ENCODE measurements at regions not wholly inside any gene's neighbourhood (a gene's known extent, or its start where the extent isn't known, plus 50 kb on each side); places are given as distances from the start of the nearest gene placed in this dataset.

DNA sequence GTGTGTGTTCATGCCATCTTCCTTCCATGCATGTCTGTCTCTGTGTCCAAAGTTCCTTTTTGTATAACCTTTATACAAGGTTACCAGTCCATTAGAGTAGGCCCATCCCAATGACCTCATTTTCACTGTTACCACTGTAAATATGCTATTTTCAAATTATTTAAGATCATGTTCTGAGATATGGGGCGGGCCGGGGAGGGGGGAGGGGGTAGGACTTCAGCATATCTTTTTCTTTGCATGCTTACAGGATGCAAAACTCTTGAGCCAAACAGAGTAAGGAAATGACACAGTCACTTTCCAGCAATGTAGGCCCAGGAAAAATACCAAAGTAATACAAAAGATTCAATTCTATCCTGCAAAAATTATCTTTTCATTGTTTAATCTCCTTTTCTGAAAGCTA, 124.1 kb upstream of the HNRNPA3 start:
- DNase-seq = no peak

GRCh38 chr2:177090967-177091366, 121.6 kb upstream of the HNRNPA3 start:
- DNase-seq = no peak

DNA sequence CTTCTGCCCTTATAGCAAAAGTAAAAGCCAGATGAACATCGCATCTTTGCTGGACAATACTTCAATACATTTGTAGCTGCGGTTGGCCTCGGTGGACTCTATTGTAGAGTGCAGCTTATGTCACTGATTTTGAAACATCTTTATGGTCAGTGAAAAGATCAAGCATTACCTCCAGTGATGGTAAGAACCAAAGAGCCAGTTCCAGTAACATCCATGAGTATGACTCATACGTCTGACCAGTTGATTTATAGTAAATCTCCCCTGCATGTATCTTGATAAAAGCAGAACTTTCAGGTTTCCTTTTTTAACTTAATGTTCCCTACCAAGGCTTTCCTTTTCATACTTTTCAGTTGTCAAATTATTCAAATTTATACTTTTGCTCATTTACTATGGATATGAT, 119.2 kb upstream of the HNRNPA3 start:
- DNase-seq = no peak

DNA sequence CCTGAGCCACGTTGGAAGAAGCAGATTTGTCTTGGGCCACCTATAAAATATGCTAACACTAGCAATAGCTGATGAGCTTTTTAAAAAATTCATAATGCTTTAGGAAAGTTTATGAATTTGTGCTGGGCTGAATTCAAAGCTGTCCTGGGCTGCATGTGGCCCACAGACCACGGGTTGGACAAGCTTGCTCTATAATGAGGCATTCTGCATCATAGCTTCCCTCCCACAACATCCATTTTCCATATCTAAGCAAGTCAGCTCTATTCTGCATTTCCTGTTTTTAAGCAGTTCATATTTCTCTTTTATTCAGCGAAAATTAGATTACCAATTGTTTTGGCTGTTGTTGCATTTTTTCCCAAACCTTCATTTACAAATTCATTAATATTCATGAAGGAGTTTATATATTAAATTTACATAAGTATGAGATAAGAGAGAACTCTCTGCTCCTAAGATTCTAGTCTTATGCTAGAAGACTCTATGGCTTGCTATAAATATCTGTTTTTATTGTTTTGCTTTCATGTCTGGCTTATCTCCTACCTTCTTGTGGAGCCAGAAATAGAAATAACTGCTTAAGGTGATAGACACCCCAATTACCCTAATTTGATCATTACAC, 114.5 kb upstream of the HNRNPA3 start:
- DNase-seq = no peak

- DNase-seq = no peak
Observed at GRCh38 chr2:177101930-177102329, 110.7 kb upstream of the HNRNPA3 start.

DNA sequence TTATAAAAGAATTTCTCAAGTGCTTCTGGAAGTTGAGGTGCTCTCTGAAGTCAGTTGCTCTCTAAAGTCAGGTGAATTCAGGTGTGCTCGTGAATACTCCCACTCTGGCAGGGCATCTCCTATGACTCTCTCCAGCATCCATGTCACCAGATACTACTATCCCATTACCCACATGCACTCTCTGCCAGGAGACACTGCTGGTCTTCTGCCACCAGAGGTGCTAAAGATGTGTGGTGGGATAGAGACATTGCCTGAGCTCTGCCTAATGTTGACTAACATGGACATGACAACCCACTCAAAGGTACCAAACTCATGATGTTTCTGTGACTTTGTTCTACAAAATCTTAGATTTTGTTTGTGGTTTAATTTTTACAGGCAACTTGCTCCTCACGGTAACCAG, 106.4 kb upstream of the HNRNPA3 start:
- no peak for DNase-seq

- DNase-seq = no peak
Observed at GRCh38 chr2:177108890-177109289, 103.7 kb upstream of the HNRNPA3 start.

- no peak for DNase-seq
Observed at GRCh38 chr2:177114712-177115111, 97.9 kb upstream of the HNRNPA3 start.

GRCh38 chr2:177117755-177118154, 94.8 kb upstream of the HNRNPA3 start:
- DNase-seq = no peak

GRCh38 chr2:177118636-177119035, 94.0 kb upstream of the HNRNPA3 start:
- no peak for DNase-seq

DNA sequence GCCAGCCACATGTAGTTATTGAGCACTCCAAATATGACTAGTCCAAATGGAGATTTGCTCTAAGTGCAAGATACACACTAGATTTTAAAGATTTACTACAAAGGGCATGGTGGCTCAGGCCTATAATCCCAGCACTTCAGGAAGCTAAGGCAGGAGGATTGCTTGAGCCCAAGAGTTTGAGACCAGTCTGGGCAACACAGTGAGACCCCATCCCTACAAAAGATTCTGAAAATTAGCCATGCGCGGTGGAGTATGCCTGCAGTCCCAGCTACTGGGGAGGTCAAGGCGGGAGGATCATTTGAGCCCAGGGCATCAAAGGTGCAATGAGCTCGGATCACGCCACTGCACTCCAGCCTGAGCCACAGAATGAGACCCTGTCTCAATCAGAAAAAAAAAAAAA, 93.5 kb upstream of the HNRNPA3 start:
- no peak for DNase-seq

- DNase-seq = no peak
Observed at GRCh38 chr2:177123048-177123447, 89.5 kb upstream of the HNRNPA3 start.

DNA sequence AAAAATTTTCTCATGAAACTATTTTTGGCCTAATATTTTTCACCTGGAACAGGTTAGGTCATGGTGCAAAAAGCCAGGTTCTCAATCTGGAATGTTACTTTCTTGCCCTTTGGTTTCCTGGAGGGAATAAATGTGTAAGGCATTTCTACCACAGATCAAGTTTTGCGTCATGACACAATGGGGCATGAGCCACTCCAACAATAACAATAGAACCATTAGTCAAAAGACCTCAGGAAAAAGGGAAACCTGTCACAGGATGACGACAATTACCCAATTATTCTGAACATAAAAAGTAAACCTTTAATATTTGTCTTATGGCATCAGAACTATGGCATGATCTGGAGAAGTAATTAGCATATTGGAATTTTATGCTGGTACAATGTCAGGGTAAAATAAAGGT, 88.2 kb upstream of the HNRNPA3 start:
- DNase-seq = no peak

DNA sequence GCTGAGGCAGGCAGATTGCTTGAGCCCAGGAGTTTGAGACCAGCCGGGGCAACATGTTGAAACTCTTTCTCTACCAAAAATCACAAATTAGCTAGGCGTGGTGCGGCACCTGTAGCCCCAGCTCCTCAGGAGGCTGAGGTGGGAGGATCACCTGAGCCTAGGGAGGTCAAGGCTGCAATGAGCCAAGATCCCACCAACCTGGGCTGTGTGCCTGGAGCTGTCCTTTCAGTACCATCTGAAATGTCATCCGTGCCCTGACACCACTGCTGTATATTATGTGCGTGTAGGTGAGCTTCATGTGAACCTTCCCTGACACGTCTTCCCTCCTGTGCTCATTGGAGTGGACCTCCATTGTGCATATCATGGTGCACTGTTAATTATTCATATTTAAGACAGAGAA, 84.8 kb upstream of the HNRNPA3 start:
- no peak for DNase-seq

GRCh38 chr2:177129610-177130009, 83.0 kb upstream of the HNRNPA3 start:
- DNase-seq = no peak

GRCh38 chr2:177131858-177132257, 80.7 kb upstream of the HNRNPA3 start:
- no peak for DNase-seq

DNA sequence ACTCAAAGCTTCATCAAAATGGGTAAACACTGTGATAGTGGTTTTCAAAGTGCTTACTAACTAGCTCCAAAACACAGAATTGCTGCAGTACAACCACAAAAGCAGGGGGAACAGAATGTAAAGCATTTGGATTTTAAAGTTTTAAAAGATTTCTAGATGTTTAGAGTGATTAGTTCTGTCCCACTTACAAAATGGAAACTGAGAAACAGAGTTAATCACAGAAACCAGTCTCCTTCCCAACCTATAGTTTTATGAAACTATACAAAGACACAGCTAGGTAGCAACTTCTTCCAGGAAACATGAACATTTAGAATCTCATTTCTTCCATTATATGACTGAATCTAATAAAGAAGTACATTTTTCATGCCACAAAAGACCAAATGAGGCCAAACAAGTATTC, 73.8 kb upstream of the HNRNPA3 start:
- DNase-seq = no peak

GRCh38 chr2:177141866-177142265, 70.7 kb upstream of the HNRNPA3 start:
- no peak for DNase-seq

- DNase-seq = no peak
Observed at GRCh38 chr2:177143444-177143843, 69.2 kb upstream of the HNRNPA3 start.

DNA sequence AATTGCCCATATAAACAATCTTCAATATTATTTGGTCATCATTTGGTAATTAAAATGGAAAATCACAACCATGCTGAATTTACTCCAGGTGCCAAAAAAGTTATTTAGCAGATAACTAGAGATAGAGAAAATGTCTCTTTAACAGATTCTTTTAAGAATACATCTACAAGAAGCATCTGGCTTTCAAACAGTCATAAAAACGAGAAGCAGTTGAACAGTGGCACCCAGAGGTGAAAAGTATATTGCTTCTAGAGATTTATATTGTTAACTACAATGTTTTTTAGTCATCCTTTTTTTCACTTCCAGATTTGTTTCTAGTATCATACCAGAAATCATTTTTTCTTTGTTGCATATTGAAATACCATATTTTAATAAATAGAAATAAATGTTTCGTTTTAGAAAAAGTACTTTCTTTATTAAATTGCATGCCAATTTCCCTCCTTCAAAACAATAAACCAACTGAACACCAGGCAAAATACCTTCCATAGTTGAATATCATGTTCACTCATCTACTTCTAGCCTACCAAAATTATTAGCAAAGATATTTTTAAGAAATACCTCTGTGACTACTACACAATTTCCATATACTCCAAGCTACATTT, 65.4 kb upstream of the HNRNPA3 start:
- peak; percentile 40 for DNase-seq

- no peak for DNase-seq
Observed at GRCh38 chr2:177147834-177148445, 64.7 kb upstream of the HNRNPA3 start.

DNA sequence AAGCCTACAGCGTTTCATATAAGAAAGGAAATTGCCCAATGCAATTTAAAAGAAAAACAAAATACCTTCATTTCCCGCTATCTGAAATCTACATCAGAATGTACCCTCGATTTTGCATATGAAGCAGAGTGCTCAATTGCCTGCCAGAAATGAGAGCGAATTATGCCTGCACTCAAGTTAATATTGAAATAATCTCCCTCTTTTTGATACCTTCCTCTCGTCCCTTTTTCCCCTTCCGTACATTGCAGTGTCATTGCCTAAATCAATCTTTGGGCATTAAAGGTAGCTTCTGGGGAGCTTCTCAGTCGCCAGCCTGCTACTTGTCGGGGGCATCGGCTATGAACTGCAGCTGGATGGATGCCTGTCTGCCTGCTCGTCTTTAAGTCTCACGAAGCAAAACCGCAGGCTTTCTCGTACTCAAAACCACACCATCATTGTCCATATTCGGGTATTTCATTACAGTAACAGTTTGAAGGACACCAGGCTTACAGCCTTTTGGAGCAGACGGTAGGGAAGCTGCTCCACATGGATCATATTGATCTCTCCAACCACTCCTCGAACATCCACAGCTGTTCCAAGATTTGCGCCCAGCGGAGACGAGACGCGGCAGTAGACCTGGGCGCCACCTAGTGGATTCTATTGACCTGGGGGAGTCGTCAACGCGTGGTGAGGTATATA, 64.0 kb upstream of the HNRNPA3 start:
- peak; percentile 72 for DNase-seq

- no peak for DNase-seq
Observed at GRCh38 chr2:177149155-177149503, 63.5 kb upstream of the HNRNPA3 start.

DNA sequence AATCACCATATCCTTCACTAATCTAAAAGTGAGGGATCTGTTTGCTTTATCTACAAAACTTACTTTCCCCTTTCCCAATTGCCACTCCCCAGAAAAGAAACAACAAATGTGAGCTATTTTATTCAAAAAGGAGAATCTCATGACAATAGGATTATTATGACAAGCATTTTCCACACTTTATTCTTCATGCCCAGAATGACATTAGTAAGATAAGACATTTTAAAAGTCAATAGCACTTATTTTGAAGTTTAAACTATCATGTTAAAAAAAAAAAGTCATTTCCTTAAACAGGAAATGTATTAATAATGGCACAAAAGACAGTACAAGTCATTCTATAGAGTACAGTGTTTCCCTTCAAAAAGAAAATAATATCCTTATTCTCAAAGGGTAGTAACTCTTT, 58.8 kb upstream of the HNRNPA3 start:
- no peak for DNase-seq

Data from NCI-H1048 (cell line).